Loucy (cell line): ENCODE measurements at regions not wholly inside any gene's neighbourhood (a gene's known extent, or its start where the extent isn't known, plus 50 kb on each side); places are given as distances from the start of the nearest gene placed in this dataset.

Experiments
- H2AFZ ChIP-seq: fragments of 200-600 bp; sonication (generic); 2 replicates; pipeline ENCODE4 v1.6.0; 2016; ENCODE audit warnings: antibody characterized with exemption, mild to moderate bottlenecking, low read length, moderate library complexity
- H3F3A ChIP-seq: fragments of 200-600 bp; 2 replicates; pipeline ENCODE4 v1.6.0; 2016; ENCODE audit warnings: antibody characterized with exemption, low read depth, mild to moderate bottlenecking
- H3K27me3 ChIP-seq: fragments of 200-600 bp; sonication (generic); 2 replicates; pipeline ENCODE4 v1.6.1; 2014; ENCODE audit warnings: low read length, mild to moderate bottlenecking; ENCODE audit not compliant: insufficient read depth, poor library complexity, severe bottlenecking
- H3K36me3 ChIP-seq: fragments of 200-600 bp; sonication (generic); 2 replicates; pipeline ENCODE4 v1.6.1; 2016; ENCODE audit warnings: low read length; ENCODE audit not compliant: insufficient read depth
- H3K4me1 ChIP-seq: fragments of 200-600 bp; sonication (generic); 2 replicates; pipeline ENCODE4 v1.5.1; 2014; ENCODE audit warnings: low read length, mild to moderate bottlenecking; ENCODE audit not compliant: insufficient read depth, poor library complexity, severe bottlenecking
- H3K4me2 ChIP-seq: fragments of 200-600 bp; sonication (generic); 2 replicates; pipeline ENCODE4 v1.6.0; 2014; ENCODE audit warnings: antibody characterized with exemption, low read length, low read depth, mild to moderate bottlenecking; ENCODE audit not compliant: poor library complexity, severe bottlenecking
- H3K4me3 ChIP-seq: fragments of 200-600 bp; sonication (generic); 2 replicates; pipeline ENCODE4 v1.5.1; 2014; ENCODE audit warnings: low read length, mild to moderate bottlenecking, mixed read lengths; ENCODE audit not compliant: poor library complexity, severe bottlenecking
- H3K79me2 ChIP-seq: fragments of 200-600 bp; sonication (generic); 2 replicates; pipeline ENCODE4 v1.6.1; 2014; ENCODE audit warnings: low read length; ENCODE audit not compliant: insufficient read depth
- H3K9ac ChIP-seq: fragments of 200-600 bp; sonication (generic); 2 replicates; pipeline ENCODE4 v1.6.0; 2014; ENCODE audit warnings: mild to moderate bottlenecking, low read depth, low read length, moderate library complexity; ENCODE audit not compliant: poor library complexity, severe bottlenecking
- H3K9me2 ChIP-seq: fragments of 200-600 bp; sonication (generic); replicated peaks from 2 replicates; pipeline ENCODE4 v1.6.1; 2016; ENCODE audit warnings: low read depth, low read length, mixed read lengths
- H3K9me3 ChIP-seq: fragments of 200-600 bp; sonication (generic); 2 replicates; pipeline ENCODE4 v1.6.1; 2014; ENCODE audit warnings: mild to moderate bottlenecking, antibody characterized with exemption, low read length, low read depth; ENCODE audit not compliant: insufficient read depth
- H4K20me1 ChIP-seq: fragments of 200-600 bp; sonication (generic); 2 replicates; pipeline ENCODE4 v1.6.0; 2014; ENCODE audit warnings: antibody characterized with exemption, low read length, mild to moderate bottlenecking; ENCODE audit not compliant: insufficient read depth, poor library complexity, severe bottlenecking
- CTCF ChIP-seq: fragments of 200-600 bp; sonication (generic); conservative IDR thresholded peaks from 2 replicates; pipeline ENCODE4 v1.5.1; 2014; ENCODE audit warnings: mild to moderate bottlenecking, antibody characterized with exemption, low read length
- EZH2phosphoT487 ChIP-seq: fragments of 200-600 bp; IDR thresholded peaks from 2 replicates; pipeline ENCODE4 v1.6.1; 2018; ENCODE audit warnings: antibody characterized with exemption, mild to moderate bottlenecking, moderate library complexity, borderline replicate concordance

DNA sequence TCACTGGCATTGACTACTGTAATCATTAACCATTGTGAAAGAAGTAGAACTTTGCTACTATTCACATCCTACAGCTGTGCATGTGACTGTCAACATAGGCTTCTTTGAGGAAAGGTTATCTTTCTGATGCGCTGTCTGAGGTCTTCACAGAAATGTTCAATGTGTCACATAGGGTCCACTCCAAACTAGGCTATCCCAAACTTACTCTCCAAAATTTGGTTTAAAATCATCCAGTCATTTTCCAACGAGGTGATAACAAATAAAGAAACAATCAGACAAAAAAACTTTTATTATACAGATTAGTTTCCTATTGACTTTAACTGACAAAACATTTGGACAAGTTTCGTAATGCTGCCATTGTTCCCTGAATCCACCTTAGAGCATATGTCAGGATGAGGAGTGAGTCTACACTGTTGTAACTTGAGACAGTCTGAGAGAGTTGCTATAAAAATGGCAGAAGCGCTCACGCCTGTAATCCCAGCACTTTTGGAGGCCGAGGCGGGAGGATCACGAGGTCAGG lies 511.6 kb downstream of the PLOD2 start:
- Histone ChIP-seq H4K20me1 (no peaks in the 10 kb centered on the region), H3K9me3 (no peaks in the 10 kb centered on the region), H3K9me2 (no peaks in the 10 kb centered on the region), H3K4me1 (no peaks in the 10 kb centered on the region), H3K9ac (no peak overlapping the region), H3K79me2 (no peaks in the 10 kb centered on the region), H3F3A (no peaks in the 10 kb centered on the region), H3K4me3 (no peak overlapping the region), H3K4me2 (no peak overlapping the region), H3K36me3 (no peaks in the 10 kb centered on the region), H3K27me3 (no peaks in the 10 kb centered on the region), H2AFZ (no peak overlapping the region)
- TF ChIP-seq EZH2phosphoT487 (no peak), CTCF (no peak)

GRCh38 chr3:145650170-145650569 lies 510.8 kb downstream of the PLOD2 start:
- Histone ChIP-seq H3K9me2 (no peaks in the 10 kb centered on the region), H3K79me2 (no peaks in the 10 kb centered on the region), H3K27me3 (no peaks in the 10 kb centered on the region), H3K4me2 (no peak overlapping the region), H3K9ac (no peak overlapping the region), H3F3A (no peaks in the 10 kb centered on the region), H3K36me3 (no peaks in the 10 kb centered on the region), H3K4me3 (no peak overlapping the region), H4K20me1 (no peaks in the 10 kb centered on the region), H3K4me1 (no peaks in the 10 kb centered on the region), H2AFZ (no peak overlapping the region), H3K9me3 (no peaks in the 10 kb centered on the region)
- TF ChIP-seq CTCF (no peak), EZH2phosphoT487 (no peak)

DNA sequence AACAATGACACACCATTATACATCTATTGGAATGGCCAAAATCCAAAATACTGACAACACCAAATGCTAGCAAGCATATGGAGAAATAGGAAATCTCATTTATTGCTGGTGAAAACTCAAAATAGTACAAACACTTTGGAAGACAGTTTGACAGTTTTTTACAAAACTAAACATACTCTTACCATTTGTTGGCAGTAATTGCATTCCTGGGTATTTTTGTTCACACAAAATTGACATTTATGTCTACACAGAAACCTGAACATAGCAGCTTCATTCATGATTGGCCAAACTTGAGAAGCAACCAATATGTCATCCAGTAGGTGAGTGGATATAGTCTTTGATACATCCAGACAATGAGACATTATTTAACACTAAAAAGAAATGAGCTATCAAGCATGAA lies 489.9 kb downstream of the PLOD2 start:
- Histone ChIP-seq H3K9me3 (no peaks in the 10 kb centered on the region; the same call in 1 of the 2 replicates), H3K4me3 (no peak overlapping the region), H3K79me2 (no peaks in the 10 kb centered on the region), H3K9ac (no peak overlapping the region), H3K9me2 (no peaks in the 10 kb centered on the region), H3K4me2 (no peak overlapping the region), H3K4me1 (no peaks in the 10 kb centered on the region), H4K20me1 (no peaks in the 10 kb centered on the region), H2AFZ (no peak overlapping the region), H3K27me3 (no peaks in the 10 kb centered on the region), H3F3A (no peaks in the 10 kb centered on the region), H3K36me3 (no peaks in the 10 kb centered on the region)
- TF ChIP-seq EZH2phosphoT487 (no peak), CTCF (no peak)
